HG02943 (cell line): ENCODE measurements at regions not wholly inside any gene's neighbourhood (a gene's known extent, or its start where the extent isn't known, plus 50 kb on each side); places are given as distances from the start of the nearest gene placed in this dataset.
"Not testable (repeated sequence)": the region's sequence is repeated elsewhere in the genome, so short reads cannot be mapped to it uniquely, and the experiment has no call there.

ENCODE experiments used
- ATAC-seq: cut with Tn5 transposase; IDR thresholded peaks from one replicate; pipeline ENCODE4 v1.9.1; 2021; ENCODE audit warnings: mild to moderate bottlenecking, low read depth, moderate library complexity; ENCODE audit not compliant: unreplicated experiment

- no peak for ATAC-seq
Measured at GRCh38 chr13:81988567-81988966, 1647.6 kb upstream of the SPRY2 start.

DNA sequence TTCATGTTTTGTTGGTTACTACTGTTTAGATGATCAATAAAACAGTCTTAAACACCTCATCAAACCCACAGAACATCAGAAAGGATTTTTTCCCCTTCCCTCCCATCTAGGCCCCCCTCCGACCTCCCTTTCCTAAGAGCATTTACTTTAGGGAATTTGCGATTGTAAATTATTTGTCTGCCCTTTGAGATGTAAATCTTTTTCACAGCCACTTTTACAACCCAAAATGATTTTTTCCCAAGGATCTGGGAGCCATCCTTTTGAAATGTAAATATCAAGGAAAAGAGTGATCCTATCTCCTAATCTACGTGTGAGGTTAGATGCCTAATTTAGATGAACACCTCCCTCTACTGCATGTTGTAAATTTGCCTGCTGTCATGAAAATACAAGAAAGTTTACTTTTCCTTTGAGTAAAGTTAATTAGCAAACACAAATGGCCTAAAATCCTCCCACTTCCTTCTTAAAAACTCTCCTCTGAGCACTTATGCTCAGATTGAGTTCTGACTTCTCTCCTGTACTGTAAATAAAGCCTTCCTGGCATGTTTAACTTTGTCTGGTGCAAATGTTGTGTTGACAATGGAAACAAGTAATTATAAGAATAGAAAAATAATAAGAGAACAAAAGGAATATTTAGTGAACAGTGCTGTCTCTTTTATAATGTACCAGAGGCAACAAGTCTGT lies 1646.9 kb upstream of the SPRY2 start:
- ATAC-seq, result no peak

DNA sequence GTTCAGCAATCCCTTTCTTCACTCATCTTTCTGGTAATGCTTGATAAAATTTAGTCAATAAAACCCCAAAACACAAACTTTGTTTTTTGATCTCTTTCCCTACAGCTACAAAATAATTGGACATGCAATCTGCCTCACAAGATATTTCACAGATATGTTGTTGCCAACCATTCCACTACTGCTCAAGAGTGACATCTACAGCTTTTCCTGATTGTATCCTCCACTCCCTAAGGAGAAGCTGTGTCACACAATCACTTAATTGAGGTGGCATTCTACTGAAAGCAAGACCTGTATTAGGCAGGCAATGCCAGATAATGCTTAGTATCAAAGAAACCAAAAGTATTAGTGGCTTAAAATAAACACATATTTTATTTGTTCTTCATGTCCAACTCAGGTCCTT lies 1646.2 kb upstream of the SPRY2 start:
- no peak for ATAC-seq

- ATAC-seq, result no peak
Measured at GRCh38 chr13:81986308-81986707, 1645.4 kb upstream of the SPRY2 start.

DNA sequence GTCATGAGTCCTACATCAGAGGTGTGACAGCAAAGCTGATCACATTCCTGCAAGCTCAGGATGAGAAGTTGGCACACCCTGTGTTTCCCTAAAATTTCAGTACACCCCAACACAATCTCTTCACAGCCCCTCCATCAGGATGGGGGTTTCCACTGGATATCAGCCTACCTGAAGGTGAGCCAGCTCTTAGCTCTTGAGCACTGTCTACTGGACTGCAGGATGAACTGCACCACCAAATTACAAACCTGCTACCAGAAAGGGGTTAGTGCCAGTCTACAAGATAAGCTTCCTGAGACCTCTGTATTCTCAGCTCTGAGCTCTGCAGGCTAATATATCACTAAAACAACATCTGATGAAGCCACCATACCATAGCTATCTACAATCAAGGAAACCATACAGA lies 1616.2 kb upstream of the SPRY2 start:
- no peak for ATAC-seq

DNA sequence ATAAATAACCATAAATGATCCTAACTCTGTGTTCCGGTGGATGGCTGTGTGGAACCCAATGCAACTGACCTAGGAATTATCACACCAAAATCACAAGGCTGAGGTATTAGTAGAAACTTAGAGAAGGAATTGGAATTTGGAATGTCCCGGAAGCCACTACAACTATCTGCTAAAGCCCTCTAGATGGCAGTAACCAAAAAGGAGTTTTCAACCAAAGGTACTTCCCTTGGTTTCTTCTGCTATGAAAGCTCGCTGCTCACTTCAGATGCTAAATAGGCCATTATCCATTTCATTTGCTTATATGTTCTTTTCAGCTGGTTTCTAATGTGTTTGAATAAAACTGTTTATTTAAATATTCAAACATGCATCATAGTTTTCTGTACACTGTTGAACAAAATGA lies 1589.1 kb upstream of the SPRY2 start:
- ATAC-seq, result no peak

DNA sequence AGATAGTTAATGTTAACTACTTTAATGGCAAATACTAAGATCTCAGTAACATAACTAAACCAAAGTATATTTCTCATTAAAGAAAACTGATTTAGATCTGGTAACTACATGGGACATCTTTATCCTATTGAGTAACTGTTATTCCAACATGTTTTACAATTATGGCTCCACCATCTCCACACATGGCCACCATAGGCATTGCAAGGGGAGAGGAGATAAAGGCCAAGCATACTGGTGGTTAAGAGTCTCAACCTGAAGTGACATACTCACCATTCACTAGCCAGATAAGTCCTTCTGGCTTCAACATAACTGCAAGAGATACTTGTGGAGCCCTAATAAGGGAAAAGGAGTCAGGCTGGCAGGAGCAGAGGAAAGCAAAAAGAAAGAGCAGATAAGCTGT lies 1586.4 kb upstream of the SPRY2 start:
- ATAC-seq, result no peak

DNA sequence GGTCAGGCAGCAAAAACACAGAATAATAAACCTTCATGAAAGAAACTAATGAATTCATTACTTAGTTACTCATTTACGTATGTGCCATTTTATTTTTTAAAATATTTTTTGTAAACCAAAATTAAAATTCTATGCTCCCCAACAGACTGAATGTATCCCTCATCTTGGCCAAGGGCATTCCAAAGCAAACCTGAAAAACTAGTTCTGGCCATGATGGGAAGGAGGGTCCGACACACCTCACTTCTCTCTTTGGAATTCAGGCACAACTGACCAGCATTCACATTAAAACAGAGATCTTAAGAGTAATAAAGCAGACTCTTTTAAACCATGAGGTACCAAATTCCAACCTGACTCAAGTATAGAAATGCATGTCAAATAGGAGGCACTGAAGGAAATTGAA lies 1576.9 kb upstream of the SPRY2 start:
- ATAC-seq, result no peak

DNA sequence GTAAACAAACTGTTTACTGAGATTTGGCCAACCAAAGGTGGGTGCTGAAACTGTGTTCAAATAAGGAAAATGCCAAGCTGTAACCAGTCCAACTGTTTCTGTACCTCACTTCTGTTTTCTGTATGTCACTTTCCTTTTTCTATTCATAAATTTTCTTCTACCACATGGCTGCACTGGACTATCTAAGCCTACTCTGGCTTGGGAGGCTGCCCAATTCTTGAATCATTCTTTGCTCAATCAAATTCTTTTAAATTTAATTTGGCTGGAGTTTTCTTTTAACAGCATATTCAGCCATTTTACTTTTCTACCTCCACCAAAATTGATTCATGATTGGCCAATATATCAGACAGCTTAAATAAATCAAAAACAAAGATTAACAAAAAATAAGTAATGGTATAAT lies 1575.5 kb upstream of the SPRY2 start:
- no peak for ATAC-seq

DNA sequence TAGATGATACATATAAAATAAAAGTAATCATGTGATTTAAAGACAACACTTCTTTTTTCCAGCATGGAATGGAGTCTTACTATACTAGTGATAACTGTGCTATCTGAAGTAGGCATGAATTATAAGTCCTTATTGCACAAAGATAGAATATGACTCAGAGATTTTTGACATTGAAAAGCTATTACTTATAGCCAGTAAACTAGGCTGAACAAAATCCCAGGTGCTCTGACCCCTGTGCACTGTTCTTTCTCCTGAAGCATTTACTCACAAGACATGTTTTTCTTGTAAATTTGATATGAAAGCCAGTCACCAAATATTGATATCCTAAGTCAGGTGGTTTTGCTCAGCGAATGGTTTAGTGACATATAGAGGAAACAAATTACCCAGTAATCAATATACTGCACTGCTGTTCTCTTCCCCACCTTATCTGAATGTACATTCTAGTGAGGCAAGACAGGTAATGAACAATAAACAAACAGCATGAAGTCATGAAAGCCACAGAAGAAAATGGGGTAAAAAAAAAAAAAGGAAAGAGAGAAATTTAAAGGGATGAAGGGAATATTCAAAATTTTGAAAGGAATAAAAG lies 1567.0 kb upstream of the SPRY2 start:
- ATAC-seq, result no peak

- ATAC-seq, result no peak
Measured at GRCh38 chr13:81888855-81889254, 1547.9 kb upstream of the SPRY2 start.

DNA sequence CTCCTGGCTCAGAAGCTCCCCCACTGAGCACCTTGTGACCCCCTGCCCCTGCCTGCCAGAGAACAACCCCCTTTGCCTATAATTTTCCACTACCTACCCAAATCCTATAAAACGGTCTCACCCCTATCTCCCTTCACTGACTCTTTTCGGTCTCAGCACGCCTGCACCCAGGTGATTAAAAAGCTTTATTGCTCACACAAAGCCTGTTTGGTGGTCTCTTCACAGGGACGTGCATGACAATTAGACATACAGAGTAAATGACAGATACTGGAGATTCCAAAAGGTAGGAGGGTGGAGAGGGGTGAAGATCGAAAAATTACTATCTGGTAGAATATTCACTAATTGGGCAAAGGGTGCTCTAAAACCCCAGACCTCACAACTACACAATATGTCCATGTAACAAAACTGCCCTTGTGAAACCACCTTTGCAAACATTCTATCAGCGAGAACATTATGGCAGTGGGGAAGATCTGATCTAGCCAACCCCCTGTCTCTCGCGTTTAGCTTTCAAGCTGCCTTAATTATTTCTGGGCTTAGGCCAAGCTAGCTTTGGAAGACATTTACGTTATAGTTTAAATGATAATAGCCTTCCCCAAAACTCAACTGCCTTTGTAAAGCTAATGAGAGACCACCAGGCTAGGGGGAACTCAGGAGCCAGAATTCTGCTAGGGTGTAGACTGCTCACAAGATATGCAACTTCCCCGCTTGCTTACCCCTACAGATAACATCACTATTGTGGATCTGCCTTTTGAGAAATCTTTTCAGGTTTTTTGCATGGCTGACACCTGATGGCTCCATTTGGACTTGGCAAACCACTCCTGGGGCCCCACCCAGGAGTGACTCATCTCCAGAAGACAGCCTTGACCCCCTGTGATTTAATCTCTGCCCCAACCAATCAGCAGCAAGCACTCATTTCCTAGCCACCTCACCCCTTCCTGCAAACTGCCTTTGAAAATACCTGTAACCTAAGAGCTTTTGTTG lies 1534.0 kb upstream of the SPRY2 start:
- ATAC-seq, result no peak

DNA sequence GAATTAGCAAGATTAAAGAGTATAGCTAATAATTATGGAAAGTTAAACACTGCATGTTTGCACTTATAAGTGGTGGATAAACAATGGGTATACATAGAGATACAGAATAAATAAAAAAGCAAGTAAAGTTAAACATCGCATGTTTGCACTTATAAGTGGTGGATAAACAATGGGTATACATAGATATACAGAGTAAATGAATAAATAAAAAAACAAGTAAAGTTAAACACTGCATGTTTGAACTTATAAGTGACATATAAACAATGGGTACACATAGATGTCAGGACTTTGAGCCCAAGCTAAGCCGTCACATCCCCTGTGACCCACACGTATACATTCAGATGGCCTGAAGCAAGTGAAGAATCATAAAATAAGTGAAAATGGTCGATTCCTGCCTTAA lies 1533.3 kb upstream of the SPRY2 start:
- no peak for ATAC-seq

DNA sequence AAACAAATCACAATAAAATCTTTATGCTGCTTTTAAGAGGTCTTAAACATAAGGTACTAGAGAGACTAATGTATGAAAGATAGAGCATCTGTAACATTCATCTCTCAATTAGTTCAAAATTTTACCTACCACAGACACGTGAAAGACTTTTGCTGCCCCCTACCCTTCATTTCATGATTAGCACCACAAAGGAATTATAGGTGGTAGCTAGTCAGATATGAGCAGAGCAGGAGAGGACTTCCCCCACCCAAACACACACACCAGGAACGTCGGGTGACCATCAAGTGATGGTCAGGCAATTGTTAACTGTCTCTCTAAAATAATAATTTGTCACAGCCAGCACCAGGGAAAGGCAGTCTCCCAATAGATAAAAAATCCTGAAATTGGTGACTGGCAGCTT lies 1531.7 kb upstream of the SPRY2 start:
- ATAC-seq, result no peak

DNA sequence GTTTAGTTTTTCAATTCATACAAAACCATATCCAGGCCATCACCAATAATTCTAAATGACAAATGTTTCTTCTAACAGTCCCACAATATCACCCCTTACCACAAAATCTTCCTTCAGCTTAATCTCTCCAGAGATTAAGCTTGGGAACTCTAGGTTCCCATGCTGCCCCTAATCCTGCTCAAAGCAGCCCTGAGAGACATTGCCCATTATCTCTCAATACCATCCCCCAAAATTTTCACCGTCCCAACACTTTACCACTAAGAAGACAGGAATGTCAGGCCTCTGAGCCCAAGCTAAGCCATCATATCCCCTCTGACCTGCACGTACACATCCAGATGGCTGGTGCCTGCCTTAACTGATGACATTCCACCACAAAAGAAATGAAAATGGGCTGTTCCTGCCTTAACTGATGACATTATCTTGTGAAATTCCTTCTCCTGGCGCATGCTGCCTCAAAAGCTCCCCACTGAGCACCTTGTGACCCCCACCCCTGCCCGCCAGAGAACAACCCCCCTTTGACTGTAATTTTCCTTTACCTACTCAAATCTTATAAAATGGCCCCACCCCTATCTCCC lies 1530.9 kb upstream of the SPRY2 start:
- not testable (repeated sequence) for ATAC-seq

GRCh38 chr13:81848291-81848690 lies 1507.4 kb upstream of the SPRY2 start:
- no peak for ATAC-seq

DNA sequence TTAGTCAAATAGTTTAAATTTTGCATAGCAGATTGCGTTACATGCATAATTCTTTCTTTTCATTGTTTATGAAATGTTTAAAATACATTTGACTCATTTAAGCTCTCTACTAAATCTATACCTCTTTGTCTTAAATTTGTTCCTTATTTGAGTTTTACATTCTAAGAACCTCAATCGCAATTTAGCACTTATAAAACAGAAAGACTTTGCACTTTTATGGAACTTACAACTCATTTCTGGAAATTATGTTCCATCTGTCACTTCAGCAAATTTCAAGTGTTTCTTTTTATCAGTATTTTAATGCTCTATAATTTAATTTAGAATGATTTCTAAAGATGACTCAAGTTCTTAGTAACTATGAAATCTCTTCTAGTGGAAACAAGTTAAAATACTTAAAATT lies 1505.8 kb upstream of the SPRY2 start:
- no peak for ATAC-seq

DNA sequence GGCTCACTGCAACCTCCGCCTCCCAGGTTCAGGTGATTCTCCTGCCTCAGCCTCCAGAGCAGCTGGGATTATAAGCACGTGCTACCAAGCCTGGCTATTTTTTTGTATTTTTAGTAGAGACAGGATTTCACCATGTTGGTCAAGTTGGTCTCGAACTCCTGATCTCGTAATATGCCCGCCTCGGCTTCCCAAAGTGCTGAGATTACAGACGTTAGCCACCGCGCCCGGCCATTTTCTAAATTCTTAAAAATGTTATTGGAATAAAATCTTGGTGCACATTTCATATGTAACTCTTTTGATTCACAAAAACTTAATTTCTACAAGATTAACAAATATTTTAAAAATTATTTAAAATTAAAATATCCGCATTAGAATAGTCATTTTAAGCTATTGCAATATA lies 1480.3 kb upstream of the SPRY2 start:
- no peak for ATAC-seq

- no peak for ATAC-seq
Measured at GRCh38 chr13:81800433-81800832, 1459.5 kb upstream of the SPRY2 start.

- no peak for ATAC-seq
Measured at GRCh38 chr13:81795710-81796109, 1454.8 kb upstream of the SPRY2 start.

GRCh38 chr13:81791641-81792040 lies 1450.7 kb upstream of the SPRY2 start:
- no peak for ATAC-seq
